WTC11 (cell line): ENCODE measurements at regions not wholly inside any gene's neighbourhood (a gene's known extent, or its start where the extent isn't known, plus 50 kb on each side); places are given as distances from the start of the nearest gene placed in this dataset.

ENCODE experiments used
- CBFB ChIP-seq: sonication (generic); formaldehyde crosslinking; IDR thresholded peaks from 2 replicates; pipeline ENCODE4 v1.8.1; 2022; ENCODE audit warnings: mild to moderate bottlenecking, low read depth, missing genetic modification reagents
- JUN ChIP-seq: sonication (generic); formaldehyde crosslinking; IDR thresholded peaks from 2 replicates; pipeline ENCODE4 v1.8.0; 2023; ENCODE audit warnings: mild to moderate bottlenecking, missing genetic modification reagents
- MYBL2 ChIP-seq: sonication (generic); formaldehyde crosslinking; IDR thresholded peaks from 2 replicates; pipeline ENCODE4 v1.8.1; 2023; ENCODE audit warnings: mild to moderate bottlenecking, moderate library complexity, missing genetic modification reagents
- NR1H2 ChIP-seq: sonication (generic); formaldehyde crosslinking; IDR thresholded peaks from 2 replicates; pipeline ENCODE4 v1.9.0; 2021; ENCODE audit warnings: mild to moderate bottlenecking, moderate library complexity, missing genetic modification reagents
- RELA ChIP-seq: sonication (generic); formaldehyde crosslinking; IDR thresholded peaks from 2 replicates; pipeline ENCODE4 v1.8.1; 2022; ENCODE audit warnings: missing genetic modification reagents, mild to moderate bottlenecking, borderline replicate concordance
- ZNF263 ChIP-seq: sonication (generic); formaldehyde crosslinking; IDR thresholded peaks from 2 replicates; pipeline ENCODE4 v1.8.1; 2022; ENCODE audit warnings: low read depth, mild to moderate bottlenecking, moderate library complexity, missing genetic modification reagents
- ZNF671 ChIP-seq: fragments of 250-450 bp; sonication (Bioruptor Pico); IDR thresholded peaks from 2 replicates; pipeline ENCODE4 v1.8.0; 2021; ENCODE audit warnings: mild to moderate bottlenecking
- TF ChIP-seq, protein P1 (sequence below): fragments of 200-600 bp; IDR thresholded peaks from 2 replicates; pipeline ENCODE4 v1.8.0; 2022; ENCODE audit warnings: antibody characterized with exemption
- TF ChIP-seq, protein P2 (sequence below): sonication (generic); formaldehyde crosslinking; conservative IDR thresholded peaks from 2 replicates; pipeline ENCODE4 v1.8.1; 2023; ENCODE audit warnings: mild to moderate bottlenecking, low read depth, missing genetic modification reagents, moderate library complexity
- TF ChIP-seq, protein P3 (sequence below): sonication (generic); formaldehyde crosslinking; IDR thresholded peaks from 2 replicates; pipeline ENCODE4 v1.8.0; 2022; ENCODE audit warnings: mild to moderate bottlenecking, missing genetic modification reagents
- TF ChIP-seq, protein P4 (sequence below): sonication (generic); formaldehyde crosslinking; IDR thresholded peaks from 2 replicates; pipeline ENCODE4 v1.8.1; 2023; ENCODE audit warnings: mild to moderate bottlenecking, missing genetic modification reagents, borderline replicate concordance
- TF ChIP-seq, protein P5 (sequence below): sonication (generic); formaldehyde crosslinking; IDR thresholded peaks from 2 replicates; pipeline ENCODE4 v1.8.0; 2022; ENCODE audit warnings: mild to moderate bottlenecking, missing genetic modification reagents

DNA sequence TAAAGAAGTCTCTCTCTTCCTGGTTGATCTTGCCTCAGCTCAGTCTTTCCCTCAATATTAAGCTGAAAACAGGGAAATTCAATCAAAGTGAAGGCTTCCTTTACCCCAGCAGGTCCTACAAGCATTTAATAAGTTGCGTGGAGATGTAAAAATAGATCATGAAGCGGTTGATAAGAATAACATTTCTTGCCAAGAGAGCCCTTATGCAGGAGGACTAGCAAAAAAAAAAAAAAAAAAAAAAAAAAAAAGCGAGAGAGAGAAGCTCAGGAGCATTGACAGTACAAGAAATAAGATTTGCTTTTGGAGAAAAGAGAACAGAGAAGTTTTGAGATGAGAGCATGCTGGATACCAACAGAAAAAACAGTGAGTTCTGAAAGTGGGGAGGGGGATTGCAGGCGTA is 112.2 kb upstream of the CLMP start:
- TF ChIP-seq NR1H2 (CRISPR knock-in tag) (no peak), JUN (CRISPR knock-in tag) (no peak), MYBL2 (CRISPR knock-in tag) (no peak), RELA (CRISPR knock-in tag) (no peak), ZNF263 (CRISPR knock-in tag) (no peak), CBFB (CRISPR knock-in tag) (no peak), ZNF671 (no peak)
- TF ChIP-seq, protein P1, sequence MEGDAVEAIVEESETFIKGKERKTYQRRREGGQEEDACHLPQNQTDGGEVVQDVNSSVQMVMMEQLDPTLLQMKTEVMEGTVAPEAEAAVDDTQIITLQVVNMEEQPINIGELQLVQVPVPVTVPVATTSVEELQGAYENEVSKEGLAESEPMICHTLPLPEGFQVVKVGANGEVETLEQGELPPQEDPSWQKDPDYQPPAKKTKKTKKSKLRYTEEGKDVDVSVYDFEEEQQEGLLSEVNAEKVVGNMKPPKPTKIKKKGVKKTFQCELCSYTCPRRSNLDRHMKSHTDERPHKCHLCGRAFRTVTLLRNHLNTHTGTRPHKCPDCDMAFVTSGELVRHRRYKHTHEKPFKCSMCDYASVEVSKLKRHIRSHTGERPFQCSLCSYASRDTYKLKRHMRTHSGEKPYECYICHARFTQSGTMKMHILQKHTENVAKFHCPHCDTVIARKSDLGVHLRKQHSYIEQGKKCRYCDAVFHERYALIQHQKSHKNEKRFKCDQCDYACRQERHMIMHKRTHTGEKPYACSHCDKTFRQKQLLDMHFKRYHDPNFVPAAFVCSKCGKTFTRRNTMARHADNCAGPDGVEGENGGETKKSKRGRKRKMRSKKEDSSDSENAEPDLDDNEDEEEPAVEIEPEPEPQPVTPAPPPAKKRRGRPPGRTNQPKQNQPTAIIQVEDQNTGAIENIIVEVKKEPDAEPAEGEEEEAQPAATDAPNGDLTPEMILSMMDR = no peak
- TF ChIP-seq, protein P2, sequence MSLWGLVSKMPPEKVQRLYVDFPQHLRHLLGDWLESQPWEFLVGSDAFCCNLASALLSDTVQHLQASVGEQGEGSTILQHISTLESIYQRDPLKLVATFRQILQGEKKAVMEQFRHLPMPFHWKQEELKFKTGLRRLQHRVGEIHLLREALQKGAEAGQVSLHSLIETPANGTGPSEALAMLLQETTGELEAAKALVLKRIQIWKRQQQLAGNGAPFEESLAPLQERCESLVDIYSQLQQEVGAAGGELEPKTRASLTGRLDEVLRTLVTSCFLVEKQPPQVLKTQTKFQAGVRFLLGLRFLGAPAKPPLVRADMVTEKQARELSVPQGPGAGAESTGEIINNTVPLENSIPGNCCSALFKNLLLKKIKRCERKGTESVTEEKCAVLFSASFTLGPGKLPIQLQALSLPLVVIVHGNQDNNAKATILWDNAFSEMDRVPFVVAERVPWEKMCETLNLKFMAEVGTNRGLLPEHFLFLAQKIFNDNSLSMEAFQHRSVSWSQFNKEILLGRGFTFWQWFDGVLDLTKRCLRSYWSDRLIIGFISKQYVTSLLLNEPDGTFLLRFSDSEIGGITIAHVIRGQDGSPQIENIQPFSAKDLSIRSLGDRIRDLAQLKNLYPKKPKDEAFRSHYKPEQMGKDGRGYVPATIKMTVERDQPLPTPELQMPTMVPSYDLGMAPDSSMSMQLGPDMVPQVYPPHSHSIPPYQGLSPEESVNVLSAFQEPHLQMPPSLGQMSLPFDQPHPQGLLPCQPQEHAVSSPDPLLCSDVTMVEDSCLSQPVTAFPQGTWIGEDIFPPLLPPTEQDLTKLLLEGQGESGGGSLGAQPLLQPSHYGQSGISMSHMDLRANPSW (CRISPR knock-in tag) = no peak
- TF ChIP-seq, protein P3, sequence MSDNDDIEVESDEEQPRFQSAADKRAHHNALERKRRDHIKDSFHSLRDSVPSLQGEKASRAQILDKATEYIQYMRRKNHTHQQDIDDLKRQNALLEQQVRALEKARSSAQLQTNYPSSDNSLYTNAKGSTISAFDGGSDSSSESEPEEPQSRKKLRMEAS (CRISPR knock-in tag) = no peak
- TF ChIP-seq, protein P4, sequence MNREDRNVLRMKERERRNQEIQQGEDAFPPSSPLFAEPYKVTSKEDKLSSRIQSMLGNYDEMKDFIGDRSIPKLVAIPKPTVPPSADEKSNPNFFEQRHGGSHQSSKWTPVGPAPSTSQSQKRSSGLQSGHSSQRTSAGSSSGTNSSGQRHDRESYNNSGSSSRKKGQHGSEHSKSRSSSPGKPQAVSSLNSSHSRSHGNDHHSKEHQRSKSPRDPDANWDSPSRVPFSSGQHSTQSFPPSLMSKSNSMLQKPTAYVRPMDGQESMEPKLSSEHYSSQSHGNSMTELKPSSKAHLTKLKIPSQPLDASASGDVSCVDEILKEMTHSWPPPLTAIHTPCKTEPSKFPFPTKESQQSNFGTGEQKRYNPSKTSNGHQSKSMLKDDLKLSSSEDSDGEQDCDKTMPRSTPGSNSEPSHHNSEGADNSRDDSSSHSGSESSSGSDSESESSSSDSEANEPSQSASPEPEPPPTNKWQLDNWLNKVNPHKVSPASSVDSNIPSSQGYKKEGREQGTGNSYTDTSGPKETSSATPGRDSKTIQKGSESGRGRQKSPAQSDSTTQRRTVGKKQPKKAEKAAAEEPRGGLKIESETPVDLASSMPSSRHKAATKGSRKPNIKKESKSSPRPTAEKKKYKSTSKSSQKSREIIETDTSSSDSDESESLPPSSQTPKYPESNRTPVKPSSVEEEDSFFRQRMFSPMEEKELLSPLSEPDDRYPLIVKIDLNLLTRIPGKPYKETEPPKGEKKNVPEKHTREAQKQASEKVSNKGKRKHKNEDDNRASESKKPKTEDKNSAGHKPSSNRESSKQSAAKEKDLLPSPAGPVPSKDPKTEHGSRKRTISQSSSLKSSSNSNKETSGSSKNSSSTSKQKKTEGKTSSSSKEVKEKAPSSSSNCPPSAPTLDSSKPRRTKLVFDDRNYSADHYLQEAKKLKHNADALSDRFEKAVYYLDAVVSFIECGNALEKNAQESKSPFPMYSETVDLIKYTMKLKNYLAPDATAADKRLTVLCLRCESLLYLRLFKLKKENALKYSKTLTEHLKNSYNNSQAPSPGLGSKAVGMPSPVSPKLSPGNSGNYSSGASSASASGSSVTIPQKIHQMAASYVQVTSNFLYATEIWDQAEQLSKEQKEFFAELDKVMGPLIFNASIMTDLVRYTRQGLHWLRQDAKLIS (CRISPR knock-in tag) = no peak
- TF ChIP-seq, protein P5, sequence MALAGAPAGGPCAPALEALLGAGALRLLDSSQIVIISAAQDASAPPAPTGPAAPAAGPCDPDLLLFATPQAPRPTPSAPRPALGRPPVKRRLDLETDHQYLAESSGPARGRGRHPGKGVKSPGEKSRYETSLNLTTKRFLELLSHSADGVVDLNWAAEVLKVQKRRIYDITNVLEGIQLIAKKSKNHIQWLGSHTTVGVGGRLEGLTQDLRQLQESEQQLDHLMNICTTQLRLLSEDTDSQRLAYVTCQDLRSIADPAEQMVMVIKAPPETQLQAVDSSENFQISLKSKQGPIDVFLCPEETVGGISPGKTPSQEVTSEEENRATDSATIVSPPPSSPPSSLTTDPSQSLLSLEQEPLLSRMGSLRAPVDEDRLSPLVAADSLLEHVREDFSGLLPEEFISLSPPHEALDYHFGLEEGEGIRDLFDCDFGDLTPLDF = no peak
